NB4 (cell line): ENCODE measurements at regions not wholly inside any gene's neighbourhood (a gene's known extent, or its start where the extent isn't known, plus 50 kb on each side); places are given as distances from the start of the nearest gene placed in this dataset.

ENCODE experiments used
- DNase-seq: peaks from one replicate; pipeline ENCODE4 v3.0.0; 2010; ENCODE audit warnings: low read depth
- H3K4me3 ChIP-seq: one replicate; pipeline ENCODE4 v1.5.1; 2011; ENCODE audit warnings: mild to moderate bottlenecking, low read depth, low read length, moderate library complexity
- MAX ChIP-seq: IDR thresholded peaks from 2 replicates; pipeline ENCODE4 v1.6.1; 2011; ENCODE audit warnings: low read depth, low read length
- MYC ChIP-seq: IDR thresholded peaks from 2 replicates; pipeline ENCODE4 v1.6.1; 2011; ENCODE audit warnings: low read depth, low read length
- POLR2A ChIP-seq: IDR thresholded peaks from 2 replicates; pipeline ENCODE4 v1.6.1; 2011; ENCODE audit warnings: mild to moderate bottlenecking; ENCODE audit not compliant: insufficient read length; ENCODE audit errors: extremely low read depth
- TF ChIP-seq, protein P1 (sequence below): IDR thresholded peaks from one replicate; pipeline ENCODE4 v1.5.1; 2012; ENCODE audit warnings: low read depth, low read length

DNA sequence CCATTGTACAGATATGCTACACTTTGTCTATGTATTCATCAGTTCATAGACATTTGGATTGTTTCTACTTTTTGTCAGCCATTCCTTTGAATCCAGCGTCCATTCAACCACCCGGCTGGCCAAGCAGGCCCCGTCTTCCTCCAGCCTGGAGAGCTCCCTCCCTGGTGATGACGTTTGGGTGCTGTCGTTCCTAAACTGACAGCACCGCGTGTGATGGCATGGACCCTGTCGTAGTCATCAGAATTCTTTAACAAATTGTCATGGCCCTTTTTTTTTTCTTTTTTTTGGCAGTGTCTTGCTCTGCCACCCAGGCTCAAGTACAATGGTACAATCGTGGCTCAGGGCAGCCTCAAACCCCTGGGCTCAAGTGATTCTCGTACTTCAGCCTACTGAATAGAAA is 138.6 kb upstream of the ERRFI1 start:
- DNase-seq = no peak
- TF ChIP-seq, protein P1, sequence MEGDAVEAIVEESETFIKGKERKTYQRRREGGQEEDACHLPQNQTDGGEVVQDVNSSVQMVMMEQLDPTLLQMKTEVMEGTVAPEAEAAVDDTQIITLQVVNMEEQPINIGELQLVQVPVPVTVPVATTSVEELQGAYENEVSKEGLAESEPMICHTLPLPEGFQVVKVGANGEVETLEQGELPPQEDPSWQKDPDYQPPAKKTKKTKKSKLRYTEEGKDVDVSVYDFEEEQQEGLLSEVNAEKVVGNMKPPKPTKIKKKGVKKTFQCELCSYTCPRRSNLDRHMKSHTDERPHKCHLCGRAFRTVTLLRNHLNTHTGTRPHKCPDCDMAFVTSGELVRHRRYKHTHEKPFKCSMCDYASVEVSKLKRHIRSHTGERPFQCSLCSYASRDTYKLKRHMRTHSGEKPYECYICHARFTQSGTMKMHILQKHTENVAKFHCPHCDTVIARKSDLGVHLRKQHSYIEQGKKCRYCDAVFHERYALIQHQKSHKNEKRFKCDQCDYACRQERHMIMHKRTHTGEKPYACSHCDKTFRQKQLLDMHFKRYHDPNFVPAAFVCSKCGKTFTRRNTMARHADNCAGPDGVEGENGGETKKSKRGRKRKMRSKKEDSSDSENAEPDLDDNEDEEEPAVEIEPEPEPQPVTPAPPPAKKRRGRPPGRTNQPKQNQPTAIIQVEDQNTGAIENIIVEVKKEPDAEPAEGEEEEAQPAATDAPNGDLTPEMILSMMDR = no peak
- no peak for TF ChIP-seq POLR2A
- no peak for TF ChIP-seq MAX
- TF ChIP-seq MYC = no peak
- no peak overlapping the region for H3K4me3 ChIP-seq

- no peak for TF ChIP-seq POLR2A
- TF ChIP-seq MYC = no peak
- no peak for TF ChIP-seq MAX
- TF ChIP-seq, protein P1 = no peak
- H3K4me3 ChIP-seq = no peak overlapping the region
- no peak for DNase-seq
Observed at GRCh38 chr1:8163039-8163438, 136.9 kb upstream of the ERRFI1 start.

DNA sequence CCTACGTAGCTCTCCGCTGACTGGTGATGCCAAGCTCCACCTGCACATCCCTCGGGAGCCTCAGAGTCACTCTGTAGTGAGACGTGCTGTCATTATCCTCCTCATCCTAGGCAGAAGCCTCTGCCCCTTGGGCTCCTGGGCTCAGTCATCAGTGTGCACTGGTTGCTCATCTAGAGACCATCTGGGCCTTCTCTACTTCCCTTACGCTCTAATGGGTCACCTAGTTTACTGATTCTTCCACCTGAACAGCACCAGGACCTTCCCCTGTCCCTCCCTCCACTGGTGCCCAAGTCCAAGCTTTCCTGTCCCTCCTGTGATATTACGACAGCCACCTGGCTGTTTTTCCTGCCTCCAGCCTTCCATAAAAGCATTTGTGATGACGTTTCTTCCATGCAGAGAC is 136.1 kb upstream of the ERRFI1 start:
- no peak overlapping the region for H3K4me3 ChIP-seq
- TF ChIP-seq POLR2A (no peak), MYC (no peak), MAX (no peak)
- TF ChIP-seq, protein P1 = no peak
- no peak for DNase-seq

- DNase-seq = no peak
- no peak overlapping the region for H3K4me3 ChIP-seq
- no peak for TF ChIP-seq MYC
- no peak for TF ChIP-seq MAX
- TF ChIP-seq, protein P1 = no peak
- TF ChIP-seq POLR2A = no peak
Observed at GRCh38 chr1:8161546-8162105, 135.5 kb upstream of the ERRFI1 start.

- H3K4me3 ChIP-seq = no peak overlapping the region
- peak; percentile 38 for DNase-seq
- TF ChIP-seq POLR2A = no peak
- TF ChIP-seq, protein P1 = no peak
- no peak for TF ChIP-seq MAX
- no peak for TF ChIP-seq MYC
Observed at GRCh38 chr1:8159470-8160024, 133.4 kb upstream of the ERRFI1 start.
